ENCODE measurements at regions not wholly inside any gene's neighbourhood (a gene's known extent, or its start where the extent isn't known, plus 50 kb on each side); places are given as distances from the start of the nearest gene placed in this dataset.

GRCh38 chr10:47137311-47137851, 162.6 kb upstream of the GDF10 start:
- WGBS, 5 donors: 75 to 78% (median 75%) methylated on average over 5 of the region's 5 CpGs

GRCh38 chr10:47139121-47139520, 160.9 kb upstream of the GDF10 start:
- Histone ChIP-seq H3K36me3 (no peaks in the 10 kb centered on the region), H3K27ac (no peak overlapping the region), H3K4me1 (no peaks in the 10 kb centered on the region), H3K4me3 (no peak overlapping the region), H3K27me3 (no peaks in the 10 kb centered on the region), H3K9me3 (no peaks in the 10 kb centered on the region)
- TF ChIP-seq EP300 (IDR thresholded peaks at IDR 0.05) (no peak), POLR2A (IDR thresholded peaks at IDR 0.05) (no peak), POLR2AphosphoS5 (IDR thresholded peaks at IDR 0.05) (no peak), CTCF (IDR thresholded peaks at IDR 0.05) (no peak)
- no peak for DNase-seq
- intact Hi-C loops (cut with DNase I; ENCODE audit: low total_unique reads): no loop called here
- WGBS, 5 donors: 71 to 87% (median 77%) methylated on average over 7 of the region's 7 CpGs

More at GRCh38 chr10:47137311-47137851, 162.6 kb upstream of the GDF10 start:
- H3K9me3 ChIP-seq: no peaks in the 10 kb centered on the region
- H3K36me3 ChIP-seq: no peaks in the 10 kb centered on the region
- H3K27ac ChIP-seq: no peak overlapping the region
- H3K4me3 ChIP-seq: no peak overlapping the region
- intact Hi-C loops (cut with DNase I; ENCODE audit: low total_unique reads): no loop called here
- no peak for TF ChIP-seq POLR2A (IDR thresholded peaks at IDR 0.05)
- no peak for TF ChIP-seq CTCF (IDR thresholded peaks at IDR 0.05)
- no peak for TF ChIP-seq POLR2AphosphoS5 (IDR thresholded peaks at IDR 0.05)
- no peak for TF ChIP-seq EP300 (IDR thresholded peaks at IDR 0.05)
- DNase-seq: no peak
- no peaks in the 10 kb centered on the region for H3K4me1 ChIP-seq
- H3K27me3 ChIP-seq: no peaks in the 10 kb centered on the region

GRCh38 chr10:47140761-47141348, 159.1 kb upstream of the GDF10 start:
- WGBS, 5 donors: 77 to 88% (median 86%) methylated on average over 5 to 6 of the region's 6 CpGs
- TF ChIP-seq POLR2AphosphoS5 (IDR thresholded peaks at IDR 0.05): no peak
- TF ChIP-seq POLR2A (IDR thresholded peaks at IDR 0.05): no peak
- TF ChIP-seq EP300 (IDR thresholded peaks at IDR 0.05): no peak
- TF ChIP-seq CTCF (IDR thresholded peaks at IDR 0.05): no peak
- no peaks in the 10 kb centered on the region for H3K27me3 ChIP-seq
- H3K27ac ChIP-seq: no peak overlapping the region
- intact Hi-C loops (cut with DNase I; ENCODE audit: low total_unique reads): no loop called here
- peak in 1 of 2 donors; percentile 41 for DNase-seq
- H3K4me3 ChIP-seq: no peak overlapping the region
- no peaks in the 10 kb centered on the region for H3K36me3 ChIP-seq
- no peaks in the 10 kb centered on the region for H3K9me3 ChIP-seq
- H3K4me1 ChIP-seq: no peaks in the 10 kb centered on the region

GRCh38 chr10:47141349-47141748, 158.6 kb upstream of the GDF10 start:
- DNase-seq: no peak
- no peak for TF ChIP-seq POLR2A (IDR thresholded peaks at IDR 0.05)
- intact Hi-C loops (cut with DNase I; ENCODE audit: low total_unique reads): no loop called here

GRCh38 chr10:47143072-47143471, 156.9 kb upstream of the GDF10 start:
- H3K36me3 ChIP-seq: no peaks in the 10 kb centered on the region
- no peak for DNase-seq
- H3K4me3 ChIP-seq: no peak overlapping the region
- no peaks in the 10 kb centered on the region for H3K4me1 ChIP-seq
- TF ChIP-seq POLR2A (IDR thresholded peaks at IDR 0.05): no peak
- no peak for TF ChIP-seq EP300 (IDR thresholded peaks at IDR 0.05)
- no peak for TF ChIP-seq CTCF (IDR thresholded peaks at IDR 0.05)
- TF ChIP-seq POLR2AphosphoS5 (IDR thresholded peaks at IDR 0.05): no peak
- H3K27me3 ChIP-seq: no peaks in the 10 kb centered on the region
- no peaks in the 10 kb centered on the region for H3K9me3 ChIP-seq
- intact Hi-C loops (cut with DNase I; ENCODE audit: low total_unique reads): no loop called here
- H3K27ac ChIP-seq: no peak overlapping the region
- 80 to 91% (median 89%) methylated on average over 9 of the region's 9 CpGs for WGBS, 5 donors

More at GRCh38 chr10:47141349-47141748, 158.6 kb upstream of the GDF10 start:
- 76 to 95% (median 91%) methylated on average over 5 of the region's 5 CpGs for WGBS, 5 donors
- Histone ChIP-seq H3K4me1 (no peaks in the 10 kb centered on the region), H3K4me3 (no peak overlapping the region), H3K27me3 (no peaks in the 10 kb centered on the region), H3K9me3 (no peaks in the 10 kb centered on the region), H3K27ac (no peak overlapping the region), H3K36me3 (no peaks in the 10 kb centered on the region)
